GM18526 (cell line): ENCODE measurements at regions not wholly inside any gene's neighbourhood (a gene's known extent, or its start where the extent isn't known, plus 50 kb on each side); places are given as distances from the start of the nearest gene placed in this dataset.

Source experiments
- POLR2A ChIP-seq: IDR thresholded peaks from 3 replicates; pipeline ENCODE4 v1.6.1; 2011; ENCODE audit not compliant: insufficient read length; ENCODE audit errors: extremely low read depth

DNA sequence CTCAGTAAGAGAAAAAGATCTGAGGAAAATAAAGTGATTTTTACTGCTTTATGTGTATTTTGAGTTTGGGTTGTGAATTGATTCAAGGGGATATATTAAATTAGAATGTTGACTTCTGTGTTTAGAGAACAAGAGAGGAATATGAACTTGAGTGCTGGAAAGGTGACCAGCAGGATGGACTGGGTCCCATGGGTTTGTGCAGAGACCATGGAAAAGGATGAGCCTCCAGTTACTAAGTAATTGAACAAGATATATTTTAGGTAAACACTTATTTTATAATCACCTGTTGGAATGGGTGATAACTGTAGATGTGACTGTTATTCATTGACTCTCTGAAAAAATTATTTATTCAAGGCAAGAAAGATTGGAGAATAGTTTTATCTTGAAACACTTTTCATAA lies 82.0 kb upstream of the TOP3B start:
- TF ChIP-seq POLR2A, result no peak

DNA sequence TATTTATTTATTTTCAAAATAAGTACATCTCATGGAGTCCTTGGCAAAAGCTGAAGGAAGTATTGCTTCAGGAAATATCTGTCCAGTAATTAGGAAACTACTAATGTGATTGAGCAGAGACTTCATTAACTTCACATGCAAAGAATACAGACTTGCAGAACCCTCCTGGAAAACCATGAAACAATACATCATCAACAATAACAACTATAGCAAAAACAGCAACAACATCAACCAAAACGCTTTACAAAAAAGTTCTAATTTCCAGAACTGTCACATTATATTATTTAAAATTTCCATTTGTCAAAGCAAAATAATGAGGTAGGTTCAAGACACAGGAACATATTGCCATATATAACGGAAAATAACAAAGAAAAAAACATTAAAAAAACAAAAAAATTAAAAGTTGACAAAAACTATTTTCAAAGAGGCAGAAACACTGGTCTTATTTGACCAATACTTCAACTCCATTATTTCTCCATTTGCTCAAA lies 79.8 kb upstream of the TOP3B start:
- no peak for TF ChIP-seq POLR2A

DNA sequence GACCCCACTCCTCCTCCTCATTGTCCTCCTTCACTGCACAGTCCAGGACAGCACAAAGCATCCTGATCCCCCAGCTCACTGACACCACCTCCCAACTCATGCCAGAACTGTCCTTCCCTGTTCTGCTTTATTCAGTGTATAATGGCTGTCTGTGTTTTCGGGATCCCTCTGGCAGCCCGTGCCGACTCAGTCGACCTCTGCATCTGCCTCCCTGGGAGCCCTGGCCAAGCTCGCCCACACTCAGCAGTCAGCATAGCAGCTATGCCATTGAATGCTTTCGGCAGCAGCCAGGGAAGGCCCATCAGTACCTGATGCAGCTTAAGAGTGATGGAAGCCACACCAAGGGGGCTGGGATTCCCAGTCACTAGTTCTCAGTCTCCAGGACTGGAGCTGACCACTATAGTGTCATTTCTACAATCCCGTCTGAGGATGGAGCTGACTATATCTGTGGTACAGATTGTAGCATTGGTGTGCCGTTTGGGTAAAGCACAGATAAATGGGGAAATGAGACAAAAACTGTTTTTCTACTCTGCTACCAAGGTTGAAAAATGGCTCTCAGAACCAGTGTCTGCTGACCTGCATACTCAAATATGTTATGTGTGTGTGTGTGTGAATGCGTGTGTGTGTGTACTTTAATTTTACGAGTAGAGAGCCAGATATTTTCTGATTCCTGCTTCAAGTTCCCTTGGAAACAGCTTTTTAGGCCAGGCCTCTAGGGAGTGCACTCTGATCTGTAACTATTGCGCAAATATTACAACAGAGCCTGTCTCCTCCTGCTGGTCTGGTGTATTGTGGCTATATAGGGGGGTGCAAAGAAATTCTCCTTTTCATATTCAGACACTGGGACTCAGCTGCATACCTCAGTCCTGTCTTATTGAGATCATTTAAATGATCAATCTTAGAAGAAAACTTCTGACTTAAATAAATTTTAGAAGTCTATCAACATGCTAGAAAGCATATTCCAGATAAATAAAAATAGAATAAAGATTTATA lies 78.8 kb upstream of the TOP3B start:
- no peak for TF ChIP-seq POLR2A

DNA sequence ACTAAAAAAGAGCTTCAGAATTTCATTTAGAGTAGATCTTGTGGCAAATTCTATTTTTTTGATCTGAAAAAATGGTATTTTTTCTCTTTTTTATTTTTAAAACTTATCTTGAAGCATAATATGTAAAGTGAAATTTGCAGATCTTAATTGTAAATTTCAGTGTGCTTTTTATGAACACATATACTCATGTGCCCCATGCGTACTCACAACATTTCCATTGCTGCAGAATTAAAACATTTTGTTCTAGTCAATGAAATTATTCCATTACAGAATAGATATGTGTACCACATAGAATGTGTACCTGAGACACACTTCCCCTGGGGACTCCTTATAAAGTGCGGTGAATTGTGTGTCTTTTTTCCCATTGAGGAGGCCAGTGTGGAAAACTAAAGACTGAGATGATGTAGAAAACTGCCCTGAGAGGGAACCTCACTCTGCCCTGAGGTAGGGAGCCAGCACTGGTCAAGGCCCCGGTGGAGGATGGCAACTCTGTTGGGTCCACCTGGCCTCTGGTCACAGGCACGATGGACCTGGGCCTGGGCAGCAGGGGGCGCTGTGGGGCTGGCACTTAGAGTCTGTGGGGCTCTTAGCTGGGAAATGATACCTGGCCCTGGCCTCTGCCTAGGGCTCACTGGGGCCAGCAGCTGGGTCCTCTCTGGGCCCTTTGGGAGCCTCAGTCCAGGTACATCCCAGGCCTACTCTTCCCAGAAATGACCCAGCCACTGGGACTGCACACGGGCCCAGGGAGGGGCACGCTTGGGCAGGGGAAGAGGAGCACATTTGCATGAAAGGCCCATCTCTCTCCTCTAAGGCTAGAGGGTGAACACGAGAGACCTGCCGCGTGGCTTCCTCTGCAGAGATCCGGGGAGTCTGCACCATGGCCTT lies 77.9 kb upstream of the TOP3B start:
- TF ChIP-seq POLR2A, result no peak

DNA sequence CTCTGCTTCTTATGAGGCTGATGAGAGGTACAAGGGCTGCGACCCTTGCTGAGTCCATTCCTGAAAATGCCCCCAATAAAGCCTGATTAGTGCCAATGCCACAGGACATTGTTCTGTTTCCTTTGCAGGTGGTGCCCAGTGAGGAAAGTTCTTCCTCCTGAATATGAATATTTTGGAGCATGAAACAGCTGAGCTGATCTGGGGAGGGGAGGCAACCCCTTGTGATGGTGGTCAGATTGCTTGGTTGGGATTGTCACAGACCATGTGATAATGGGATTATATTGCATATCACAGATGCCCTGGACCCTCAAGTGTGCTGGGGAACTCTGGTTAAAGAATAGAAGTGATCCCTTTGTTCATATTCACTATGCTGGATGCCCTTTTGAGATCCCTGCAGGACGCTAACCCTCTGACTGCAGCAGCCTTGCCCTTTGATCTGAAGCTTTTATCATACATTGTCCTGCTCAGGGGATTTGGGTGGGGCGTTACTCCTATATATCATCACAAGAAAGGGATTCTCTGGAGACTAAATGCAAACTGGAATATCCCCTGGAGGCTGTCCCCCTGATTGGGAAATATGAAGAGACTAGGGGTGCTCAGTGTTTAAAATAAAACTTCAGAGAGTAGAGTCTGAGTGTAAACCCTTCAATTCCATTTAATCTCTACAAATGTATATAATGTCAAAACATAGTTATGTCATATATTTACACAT lies 76.9 kb upstream of the TOP3B start:
- no peak for TF ChIP-seq POLR2A

DNA sequence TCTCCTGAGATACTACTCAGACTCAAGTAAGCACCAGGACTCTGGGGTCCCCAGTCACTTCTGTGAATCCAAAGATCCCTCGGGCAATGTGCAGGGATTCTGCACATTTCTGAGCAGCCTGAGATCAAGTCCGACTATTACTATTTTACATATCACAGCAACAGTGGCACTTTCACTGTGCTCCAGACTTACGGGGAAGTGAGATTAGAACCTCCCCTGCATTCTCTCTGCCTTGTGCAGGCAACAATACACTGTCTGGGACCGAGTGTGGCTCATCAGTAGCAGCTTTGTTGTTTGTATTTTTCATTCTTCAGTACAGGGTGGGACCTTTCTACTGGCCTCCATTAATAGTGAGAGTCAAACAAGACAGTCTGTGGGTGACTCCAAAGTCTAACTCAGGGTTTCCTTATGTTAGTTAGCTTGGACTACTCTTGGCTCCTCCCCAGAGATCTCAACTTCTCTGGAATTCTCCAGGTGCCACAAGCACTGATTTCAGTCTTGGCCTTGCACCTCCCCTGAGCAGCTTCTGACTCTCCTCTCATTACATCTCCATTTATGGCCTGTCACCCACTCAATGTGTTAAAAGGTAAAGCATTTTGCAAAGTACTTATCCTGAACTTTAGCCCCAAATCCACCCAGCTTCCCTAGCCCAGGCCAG lies 76.2 kb upstream of the TOP3B start:
- no peak for TF ChIP-seq POLR2A

DNA sequence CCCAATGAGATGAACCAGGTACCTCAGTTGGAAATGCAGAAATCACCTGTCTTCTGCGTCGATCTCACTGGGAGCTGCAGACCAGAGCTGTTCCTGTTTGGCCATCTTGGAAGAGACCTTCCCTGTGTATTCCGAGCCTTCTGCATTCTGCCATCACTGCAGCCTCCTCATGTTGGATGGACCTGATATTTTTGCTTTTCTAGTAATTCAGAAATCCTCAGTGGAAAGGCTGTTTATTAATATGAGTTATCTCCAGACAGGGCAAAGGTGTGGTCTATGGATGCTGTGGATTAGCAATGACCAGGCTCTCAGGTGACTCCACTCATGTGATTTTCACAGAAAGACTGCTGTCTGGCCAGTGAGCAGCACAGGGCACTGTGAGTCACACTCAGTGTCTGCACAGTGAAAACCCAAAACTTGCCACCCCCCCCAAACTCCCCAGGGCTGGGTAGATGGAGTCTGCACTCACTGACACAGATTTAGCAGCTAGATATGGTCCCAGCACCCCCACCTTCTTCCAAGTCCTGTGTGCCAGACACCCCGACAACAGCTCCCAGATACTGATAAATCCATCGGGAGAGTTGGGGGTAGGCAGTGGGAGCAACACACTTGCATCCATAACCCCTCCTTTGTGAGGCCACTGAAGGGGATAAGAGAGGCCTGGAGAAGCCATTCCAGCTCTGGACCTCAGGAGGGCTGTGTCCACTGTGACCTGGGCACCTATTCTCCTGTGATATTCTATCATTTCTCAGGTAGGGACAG lies 75.2 kb upstream of the TOP3B start:
- TF ChIP-seq POLR2A, result no peak

DNA sequence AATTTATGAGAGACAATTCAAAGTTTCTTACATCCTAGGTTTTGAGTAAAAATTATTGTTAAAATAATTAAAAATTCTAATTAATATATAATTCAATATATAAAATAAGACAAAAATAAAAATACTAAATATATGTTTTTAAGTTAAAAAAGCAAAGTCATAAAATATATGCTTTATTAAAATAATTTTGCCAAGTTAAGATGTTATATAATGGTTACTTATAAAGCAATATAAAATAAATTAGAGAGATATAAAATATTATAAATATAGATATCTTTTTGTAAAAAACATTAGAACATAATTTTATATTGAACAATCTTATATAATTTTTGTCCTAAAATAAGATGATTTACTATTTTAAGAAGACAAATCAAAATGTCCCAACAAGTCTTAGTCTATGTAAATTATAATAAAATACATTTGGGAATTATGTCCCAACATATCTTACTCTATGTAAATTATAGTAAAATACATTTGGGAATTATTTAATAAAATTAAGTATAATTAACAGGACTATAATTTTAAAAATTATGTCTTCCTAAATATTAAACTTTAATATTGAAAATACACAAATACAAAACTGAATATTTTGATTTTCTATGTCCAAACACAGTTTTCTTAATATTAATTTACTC lies 67.7 kb upstream of the TOP3B start:
- TF ChIP-seq POLR2A, result no peak

DNA sequence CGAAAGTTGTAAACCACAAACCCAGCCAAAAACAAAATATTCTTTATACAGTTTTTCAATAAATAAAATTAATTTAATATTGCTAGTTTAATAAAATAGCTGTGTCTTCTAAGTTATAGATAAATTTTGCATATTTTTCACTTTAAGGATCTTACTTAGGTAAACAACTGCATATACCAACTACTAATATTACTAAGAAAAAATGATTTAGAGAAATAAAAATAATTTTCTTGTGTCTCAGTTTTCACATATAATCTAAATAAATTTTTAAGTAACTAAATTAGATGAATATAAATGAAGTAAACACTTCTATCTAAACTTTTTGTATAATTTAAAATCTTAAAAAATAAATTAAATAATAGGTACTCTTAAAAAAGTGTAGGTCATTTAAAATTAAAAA lies 67.1 kb upstream of the TOP3B start:
- TF ChIP-seq POLR2A, result no peak

DNA sequence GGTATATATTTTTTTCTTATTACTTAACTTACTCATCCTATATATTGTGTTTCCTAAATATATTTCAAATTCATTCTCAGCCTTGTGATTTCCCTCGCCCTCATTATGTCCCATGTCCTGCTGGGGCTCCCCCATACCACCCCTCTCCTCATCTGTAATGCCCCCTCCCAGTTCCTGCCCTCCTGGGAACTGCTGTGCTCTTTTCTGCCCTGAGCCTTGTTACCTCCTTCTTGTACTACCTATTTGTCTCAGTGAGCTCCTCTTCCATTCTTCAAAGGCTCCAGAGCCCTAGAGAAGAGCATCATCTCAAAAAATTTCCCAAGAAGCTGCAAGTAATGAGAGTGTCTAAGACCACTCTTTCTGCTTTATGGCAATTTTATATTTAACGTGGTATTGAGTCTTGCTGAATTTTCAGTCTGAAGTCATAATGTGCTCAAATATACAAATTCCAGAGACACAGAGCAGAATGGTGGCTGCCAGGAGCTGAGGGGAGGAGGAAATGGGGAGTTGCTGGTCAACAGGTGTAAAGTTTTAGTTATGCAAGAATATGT lies 66.5 kb upstream of the TOP3B start:
- TF ChIP-seq POLR2A, result no peak

DNA sequence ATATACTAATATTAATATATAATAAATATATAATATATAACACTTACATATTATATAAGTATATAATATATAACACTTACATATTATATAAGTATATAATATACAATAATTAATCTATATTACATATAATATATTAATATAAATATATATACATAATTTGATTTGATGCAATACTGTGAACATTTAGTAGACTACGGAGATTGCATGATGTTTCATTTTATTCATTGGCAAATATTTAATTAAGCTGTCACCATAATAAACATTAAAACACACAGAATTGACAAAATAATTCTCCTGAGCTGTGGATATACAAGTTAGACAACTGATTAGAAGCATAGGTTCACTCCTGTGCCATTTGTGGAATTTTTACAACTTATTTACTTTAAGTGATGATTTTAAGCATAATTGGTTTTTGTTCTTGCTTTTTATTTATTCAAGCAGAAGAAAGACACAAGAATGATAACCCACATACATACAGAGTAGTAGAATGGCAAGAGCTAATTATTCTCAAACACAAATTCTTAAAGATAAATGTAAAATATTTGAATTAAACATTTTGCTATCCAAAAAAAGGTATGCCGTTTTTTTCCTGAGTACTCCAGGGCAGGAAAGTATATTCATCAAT lies 65.8 kb upstream of the TOP3B start:
- no peak for TF ChIP-seq POLR2A

DNA sequence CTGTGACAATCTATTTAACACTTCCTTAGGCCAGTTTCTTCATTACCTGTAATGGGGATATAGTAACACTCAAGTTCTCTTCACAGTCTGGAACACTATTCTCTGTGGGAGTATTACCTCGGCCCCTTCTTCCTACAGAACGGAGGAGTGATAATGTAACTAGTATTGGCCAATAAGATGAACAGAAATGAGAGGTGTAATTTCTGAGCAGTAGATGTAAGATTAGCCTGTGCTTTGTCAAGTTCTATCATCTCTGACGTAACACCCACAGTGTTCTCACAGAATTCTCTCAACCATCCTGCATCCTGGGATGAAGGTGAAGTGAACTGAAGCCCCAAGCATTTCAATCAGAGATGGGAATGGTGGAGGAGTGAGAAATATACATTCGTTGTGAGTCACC lies 65.2 kb upstream of the TOP3B start:
- no peak for TF ChIP-seq POLR2A

DNA sequence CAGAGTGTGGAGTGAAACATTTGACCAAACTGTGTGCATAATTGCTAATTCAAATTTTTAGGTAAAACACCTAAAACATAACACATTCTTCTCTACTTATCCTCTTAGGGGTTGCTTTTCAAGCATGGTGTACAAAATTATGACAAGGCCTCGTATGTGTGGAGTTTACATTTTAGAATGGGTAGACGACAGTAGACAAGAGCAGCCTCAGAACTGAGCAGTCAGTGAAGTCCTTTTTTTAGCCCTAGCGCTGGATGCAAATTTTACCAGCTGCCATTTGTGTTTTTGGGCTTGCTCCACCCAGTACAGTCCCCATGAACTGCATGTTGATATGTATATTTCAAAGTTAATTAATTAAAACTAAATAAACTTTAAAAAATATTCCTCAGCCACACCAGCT lies 64.7 kb upstream of the TOP3B start:
- TF ChIP-seq POLR2A, result no peak

DNA sequence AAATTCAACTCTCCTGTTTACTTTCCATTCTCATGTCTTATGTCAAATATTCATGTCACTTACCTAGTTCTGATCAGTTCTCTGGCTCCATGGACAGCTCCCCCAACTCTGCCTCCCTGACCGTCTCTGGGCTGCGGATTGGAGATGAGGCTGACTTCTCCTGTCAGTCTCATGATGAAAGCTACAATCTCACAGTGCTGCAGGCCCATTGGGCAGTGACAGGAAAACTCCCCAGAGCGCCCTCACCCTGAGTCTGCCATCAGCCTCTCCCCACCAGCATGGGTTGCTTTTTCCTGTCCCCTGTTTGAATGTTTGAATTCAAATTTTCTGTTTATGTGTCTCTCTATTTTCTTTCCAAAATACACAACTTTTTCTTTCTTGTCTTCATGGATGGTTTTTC lies 63.8 kb upstream of the TOP3B start:
- TF ChIP-seq POLR2A, result no peak
